Fibroblast of mammary gland (primary cell): ENCODE measurements at regions not wholly inside any gene's neighbourhood (a gene's known extent, or its start where the extent isn't known, plus 50 kb on each side); places are given as distances from the start of the nearest gene placed in this dataset.

ENCODE experiments used
- DNase-seq: peaks from one replicate; pipeline ENCODE4 v3.0.0-alpha.2; 2010; ENCODE audit warnings: low read depth
- H3K4me3 ChIP-seq: 2 replicates; pipeline ENCODE4 v1.5.1; 2011; ENCODE audit warnings: low read depth, mild to moderate bottlenecking, low read length, moderate library complexity; ENCODE audit not compliant: control insufficient read depth
- CTCF ChIP-seq: conservative IDR thresholded peaks from 2 replicates; pipeline ENCODE4 v1.5.1; 2011; ENCODE audit warnings: low read depth, low read length, inconsistent platforms; ENCODE audit not compliant: control insufficient read depth, insufficient read depth

DNA sequence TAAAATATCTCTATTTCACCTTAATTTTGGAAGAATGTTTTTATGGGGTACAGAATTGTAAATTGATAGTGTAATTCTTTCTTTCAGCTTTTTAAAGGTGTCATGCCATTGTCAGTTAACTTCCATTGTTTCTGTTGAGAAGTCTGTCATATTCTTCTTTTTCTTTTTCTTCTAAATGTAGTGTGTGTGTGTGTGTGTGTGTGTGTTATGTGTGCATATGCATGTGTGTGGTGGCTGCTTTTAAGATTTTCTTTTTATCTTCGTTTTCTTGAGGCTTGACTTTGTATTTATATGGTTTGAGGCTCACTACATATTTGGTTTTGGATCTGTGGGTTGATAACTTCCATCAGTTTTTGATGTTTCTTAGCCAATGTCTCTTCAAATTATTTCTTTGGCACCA, 176.5 kb downstream of the OGFRL1 start:
- no peak overlapping the region for H3K4me3 ChIP-seq
- TF ChIP-seq CTCF: no peak
- DNase-seq: no peak

DNA sequence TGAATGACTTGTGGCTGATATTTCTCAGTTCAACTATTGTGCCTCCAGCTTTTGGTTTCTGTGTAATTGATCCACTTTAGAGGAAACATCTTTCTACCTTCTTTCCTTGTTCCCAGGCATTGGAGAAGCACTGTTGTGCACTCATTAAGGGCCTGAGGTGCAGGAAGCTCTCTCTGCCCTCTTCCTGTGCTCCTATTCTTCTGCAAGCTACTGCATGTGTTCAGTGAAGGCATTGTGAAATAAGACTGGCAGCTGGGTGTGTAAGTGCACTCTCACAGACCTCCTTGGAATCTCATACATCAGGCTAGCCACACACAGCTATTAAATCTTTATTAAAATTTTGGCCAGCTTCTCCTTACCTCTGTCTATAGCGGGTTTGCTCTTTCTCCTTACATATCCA, 177.8 kb downstream of the OGFRL1 start:
- DNase-seq: no peak
- H3K4me3 ChIP-seq: no peak overlapping the region
- no peak for TF ChIP-seq CTCF

GRCh38 chr6:71468038-71468437, 179.4 kb downstream of the OGFRL1 start:
- no peak for DNase-seq
- no peak for TF ChIP-seq CTCF
- no peak overlapping the region for H3K4me3 ChIP-seq

DNA sequence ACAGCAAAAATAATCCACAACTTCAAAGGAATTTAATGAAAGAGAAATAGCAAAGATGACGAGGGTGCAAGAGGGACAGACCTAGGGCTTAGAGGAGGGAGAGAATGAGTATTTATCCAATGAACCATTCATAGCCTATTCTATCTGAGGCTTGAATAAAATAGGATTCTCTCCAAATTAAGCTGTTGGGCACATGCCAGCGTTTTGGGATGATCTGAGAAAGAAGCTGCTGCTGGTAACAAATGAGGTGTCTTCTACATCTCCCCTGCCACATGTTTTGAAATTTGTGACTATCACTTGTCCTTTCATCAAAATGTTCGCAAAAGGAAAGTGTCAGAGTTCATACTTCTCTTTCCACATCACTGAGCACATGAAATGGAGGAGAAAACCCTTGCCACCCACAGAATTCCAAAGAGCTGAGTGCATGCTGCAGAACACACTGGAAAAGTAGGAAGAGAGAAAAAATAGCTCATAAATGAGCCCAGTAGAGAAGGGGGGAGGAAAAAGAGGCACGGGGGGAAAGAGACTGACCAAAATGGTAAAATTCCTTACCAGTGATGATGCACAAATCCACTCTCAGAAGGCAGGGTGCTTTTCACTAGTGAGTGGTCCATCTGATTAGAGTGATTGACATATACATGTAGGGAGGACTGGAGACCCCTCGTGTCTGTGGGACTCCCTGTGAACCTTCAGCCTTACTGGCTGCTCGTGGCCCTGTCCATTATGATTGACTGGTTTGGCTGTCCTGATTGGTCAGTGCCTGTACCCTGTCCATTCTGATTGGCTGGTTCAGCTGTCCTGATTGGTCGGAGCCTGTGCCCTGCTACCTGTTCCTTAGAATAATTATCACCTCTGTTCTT, 180.5 kb downstream of the OGFRL1 start:
- no peak overlapping the region for H3K4me3 ChIP-seq
- TF ChIP-seq CTCF: no peak
- DNase-seq: peak; percentile 94

DNA sequence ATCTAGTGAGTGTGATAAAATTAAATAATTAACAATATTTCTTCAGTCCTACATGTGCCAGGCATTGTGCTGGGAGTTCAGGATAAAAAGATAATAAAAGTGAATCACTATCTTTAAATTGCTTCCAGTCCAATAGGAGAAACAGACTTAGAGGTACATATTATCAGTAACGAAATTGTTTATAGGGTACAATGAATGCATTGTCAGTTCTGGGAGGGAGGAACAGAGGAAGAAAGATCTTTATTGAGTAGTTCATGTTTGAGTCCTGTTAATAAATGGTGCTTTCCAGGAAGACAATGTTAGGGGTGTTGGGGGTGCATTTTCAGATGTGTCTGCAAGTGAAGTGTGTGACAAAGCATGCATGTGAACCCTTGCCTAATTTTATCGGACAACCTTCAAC, 183.1 kb downstream of the OGFRL1 start:
- no peak for TF ChIP-seq CTCF
- H3K4me3 ChIP-seq: no peak overlapping the region
- no peak for DNase-seq

DNA sequence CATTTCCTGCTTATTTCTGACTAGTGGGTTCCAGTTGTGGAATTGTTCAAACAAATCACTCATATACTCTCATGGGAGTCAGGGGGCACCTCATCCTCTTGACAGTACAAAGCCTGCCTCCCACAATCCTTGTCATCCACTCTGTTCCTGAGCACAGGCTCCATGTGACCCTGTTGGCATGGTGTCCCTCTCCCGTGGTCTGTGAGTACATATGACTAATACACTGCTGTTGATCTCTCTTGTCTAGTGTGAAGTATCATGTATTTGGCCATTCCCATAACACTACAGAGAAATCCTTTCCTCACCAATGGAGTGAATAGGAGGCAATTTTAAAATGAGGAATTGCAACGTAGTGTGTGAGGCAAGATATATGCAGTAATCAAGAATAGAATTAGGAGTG, 185.3 kb downstream of the OGFRL1 start:
- no peak for TF ChIP-seq CTCF
- H3K4me3 ChIP-seq: no peak overlapping the region
- DNase-seq: peak; percentile 100
